Natural killer cell treated with Interleukin-12 subunit alpha and Interleukin-12 subunit beta and Interleukin-15 and Interleukin-18, amount 100 ng/mL, for 72 hours (primary cell): ENCODE measurements at regions not wholly inside any gene's neighbourhood (a gene's known extent, or its start where the extent isn't known, plus 50 kb on each side); places are given as distances from the start of the nearest gene placed in this dataset.

ENCODE experiments used
- ATAC-seq, 2 donors: fragments of 150-1000 bp; cut with Tn5 transposase in 1 of 2; sonication (Bioruptor Pico), chemical (Tn5 transposase) in 1 of 2; 2 replicates each; pipeline ENCODE4 v1.10.0; 2021
- DNase-seq: peaks from one replicate; pipeline ENCODE4 v3.0.0; 2022; ENCODE audit warnings: low spot score
- H3K27ac Mint-ChIP-seq, 2 donors: 1 replicate in 1 of 2; 2 replicates in 1 of 2; pipeline ENCODE4 v1.8.0; 2022; ENCODE audit warnings: mixed read lengths in 2 of 2, mild to moderate bottlenecking in 1 of 2, moderate library complexity in 1 of 2
- H3K27me3 Mint-ChIP-seq, 2 donors: 1 replicate in 1 of 2; 2 replicates in 1 of 2; pipeline ENCODE4 v1.8.0; 2022; ENCODE audit warnings: mixed read lengths in 2 of 2
- H3K36me3 Mint-ChIP-seq: one replicate; pipeline ENCODE4 v1.8.0; 2022; ENCODE audit warnings: mixed read lengths
- H3K4me1 Mint-ChIP-seq, 2 donors: 1 replicate in 1 of 2; 2 replicates in 1 of 2; pipeline ENCODE4 v1.8.0; 2022; ENCODE audit warnings: low read depth in 2 of 2, mixed read lengths in 2 of 2, mild to moderate bottlenecking in 1 of 2
- H3K4me3 Mint-ChIP-seq: one replicate; pipeline ENCODE4 v1.8.0; 2022; ENCODE audit warnings: mixed read lengths
- H3K9me3 Mint-ChIP-seq: 2 replicates; pipeline ENCODE4 v1.8.0; 2022; ENCODE audit warnings: mixed read lengths

GRCh38 chr12:65534238-65534841 is 255.9 kb downstream of the MSRB3 start:
- ATAC-seq: no peak
- Mint-ChIP-seq H3K4me1 (peaks cover 0 to 2% of the 10 kb centered on the region in 2 donors), H3K27ac (no peak overlapping the region), H3K36me3 (no peaks in the 10 kb centered on the region), H3K9me3 (no peaks in the 10 kb centered on the region), H3K4me3 (no peak overlapping the region), H3K27me3 (peaks cover 7 to 13% of the 10 kb centered on the region in 2 donors)
- no peak for DNase-seq

GRCh38 chr12:65535946-65536345 is 257.5 kb downstream of the MSRB3 start:
- Mint-ChIP-seq H3K4me3 (no peak overlapping the region), H3K27ac (no peak overlapping the region), H3K4me1 (peaks cover 0 to 2% of the 10 kb centered on the region in 2 donors), H3K27me3 (peaks cover 4 to 6% of the 10 kb centered on the region in 2 donors), H3K9me3 (no peaks in the 10 kb centered on the region), H3K36me3 (peaks cover 8% of the 10 kb centered on the region)
- DNase-seq: no peak
- ATAC-seq: no peak

GRCh38 chr12:65536351-65536750 is 257.9 kb downstream of the MSRB3 start:
- H3K36me3 Mint-ChIP-seq: peaks cover 9% of the 10 kb centered on the region
- H3K27ac Mint-ChIP-seq: no peak overlapping the region
- no peak overlapping the region for H3K4me3 Mint-ChIP-seq
- no peaks in the 10 kb centered on the region for H3K9me3 Mint-ChIP-seq
- DNase-seq (no peak), ATAC-seq (no peak)
- H3K4me1 Mint-ChIP-seq: peaks cover 0 to 2% of the 10 kb centered on the region in 2 donors
- peaks cover 4 to 6% of the 10 kb centered on the region in 2 donors for H3K27me3 Mint-ChIP-seq

GRCh38 chr12:65536876-65537681 is 258.6 kb downstream of the MSRB3 start:
- Mint-ChIP-seq H3K9me3 (no peaks in the 10 kb centered on the region), H3K4me1 (peaks cover 0 to 2% of the 10 kb centered on the region in 2 donors), H3K27ac (no peak overlapping the region), H3K27me3 (peaks cover 4 to 6% of the 10 kb centered on the region in 2 donors), H3K36me3 (peaks cover 9% of the 10 kb centered on the region), H3K4me3 (no peak overlapping the region)
- ATAC-seq (no peak), DNase-seq (no peak)

GRCh38 chr12:65537978-65538377 is 259.5 kb downstream of the MSRB3 start:
- no peak overlapping the region for H3K4me3 Mint-ChIP-seq
- H3K27me3 Mint-ChIP-seq: peaks cover 2 to 6% of the 10 kb centered on the region in 2 donors
- no peak for ATAC-seq
- H3K27ac Mint-ChIP-seq: no peak overlapping the region
- peaks cover 9% of the 10 kb centered on the region for H3K36me3 Mint-ChIP-seq
- H3K9me3 Mint-ChIP-seq: no peaks in the 10 kb centered on the region
- no peak for DNase-seq
- peaks cover 0 to 2% of the 10 kb centered on the region in 2 donors for H3K4me1 Mint-ChIP-seq

- DNase-seq (no peak), ATAC-seq (no peak)
- H3K4me3 Mint-ChIP-seq: no peak overlapping the region
- no peaks in the 10 kb centered on the region for H3K27me3 Mint-ChIP-seq
- peaks cover 9% of the 10 kb centered on the region for H3K36me3 Mint-ChIP-seq
- H3K4me1 Mint-ChIP-seq: no peaks in the 10 kb centered on the region
- H3K27ac Mint-ChIP-seq: no peak overlapping the region
- no peaks in the 10 kb centered on the region for H3K9me3 Mint-ChIP-seq
These were observed 260.5 kb downstream of the MSRB3 start for GRCh38 chr12:65539023-65539422.

- no peak overlapping the region for H3K4me3 Mint-ChIP-seq
- H3K4me1 Mint-ChIP-seq: no peaks in the 10 kb centered on the region
- no peaks in the 10 kb centered on the region for H3K27me3 Mint-ChIP-seq
- H3K36me3 Mint-ChIP-seq: peaks cover 9% of the 10 kb centered on the region
- DNase-seq (no peak), ATAC-seq (no peak)
- H3K9me3 Mint-ChIP-seq: no peaks in the 10 kb centered on the region
- no peak overlapping the region for H3K27ac Mint-ChIP-seq
These were observed 261.7 kb downstream of the MSRB3 start for GRCh38 chr12:65540140-65540539.

- Mint-ChIP-seq H3K36me3 (no peaks in the 10 kb centered on the region), H3K27me3 (peaks cover 0 to 2% of the 10 kb centered on the region in 2 donors), H3K4me3 (no peak overlapping the region), H3K4me1 (no peaks in the 10 kb centered on the region), H3K27ac (no peak overlapping the region), H3K9me3 (no peaks in the 10 kb centered on the region)
- ATAC-seq (no peak), DNase-seq (no peak)
These were observed 268.0 kb downstream of the MSRB3 start for GRCh38 chr12:65546528-65546927.

GRCh38 chr12:65556676-65557437 is 267.4 kb upstream of the HMGA2 start:
- Mint-ChIP-seq H3K9me3 (no peaks in the 10 kb centered on the region), H3K36me3 (no peaks in the 10 kb centered on the region), H3K4me3 (no peak overlapping the region), H3K4me1 (peaks cover 4 to 9% of the 10 kb centered on the region in 2 donors), H3K27ac (no peak overlapping the region), H3K27me3 (peaks cover 12 to 20% of the 10 kb centered on the region in 2 donors)
- DNase-seq (peak; percentile 78), ATAC-seq (peak; percentile 74 to 90)

- H3K4me1 Mint-ChIP-seq: peaks cover 4 to 9% of the 10 kb centered on the region in 2 donors
- ATAC-seq (no peak), DNase-seq (no peak)
- H3K27me3 Mint-ChIP-seq: peaks cover 14 to 25% of the 10 kb centered on the region in 2 donors
- no peak overlapping the region for H3K27ac Mint-ChIP-seq
- H3K9me3 Mint-ChIP-seq: no peaks in the 10 kb centered on the region
- H3K36me3 Mint-ChIP-seq: no peaks in the 10 kb centered on the region
- no peak overlapping the region for H3K4me3 Mint-ChIP-seq
These were observed 266.7 kb upstream of the HMGA2 start for GRCh38 chr12:65557438-65558181.

GRCh38 chr12:65560286-65560685 is 264.0 kb upstream of the HMGA2 start:
- ATAC-seq: no peak
- H3K4me1 Mint-ChIP-seq: peaks cover 4 to 9% of the 10 kb centered on the region in 2 donors
- H3K4me3 Mint-ChIP-seq: no peak overlapping the region
- DNase-seq: no peak
- H3K27ac Mint-ChIP-seq: no peak overlapping the region
- H3K36me3 Mint-ChIP-seq: no peaks in the 10 kb centered on the region
- peaks cover 28 to 41% of the 10 kb centered on the region in 2 donors for H3K27me3 Mint-ChIP-seq
- H3K9me3 Mint-ChIP-seq: no peaks in the 10 kb centered on the region

GRCh38 chr12:65561798-65562382 is 262.4 kb upstream of the HMGA2 start:
- no peak for ATAC-seq
- peaks cover 38 to 46% of the 10 kb centered on the region in 2 donors for H3K27me3 Mint-ChIP-seq
- H3K27ac Mint-ChIP-seq: no peak overlapping the region
- DNase-seq: no peak
- H3K9me3 Mint-ChIP-seq: no peaks in the 10 kb centered on the region
- H3K36me3 Mint-ChIP-seq: no peaks in the 10 kb centered on the region
- peaks cover 3 to 10% of the 10 kb centered on the region in 2 donors for H3K4me1 Mint-ChIP-seq
- no peak overlapping the region for H3K4me3 Mint-ChIP-seq
